ENCODE measurements at regions not wholly inside any gene's neighbourhood (a gene's known extent, or its start where the extent isn't known, plus 50 kb on each side); places are given as distances from the start of the nearest gene placed in this dataset.
"Not testable (repeated sequence)": the region's sequence is repeated elsewhere in the genome, so short reads cannot be mapped to it uniquely, and the experiment has no call there.

DNA sequence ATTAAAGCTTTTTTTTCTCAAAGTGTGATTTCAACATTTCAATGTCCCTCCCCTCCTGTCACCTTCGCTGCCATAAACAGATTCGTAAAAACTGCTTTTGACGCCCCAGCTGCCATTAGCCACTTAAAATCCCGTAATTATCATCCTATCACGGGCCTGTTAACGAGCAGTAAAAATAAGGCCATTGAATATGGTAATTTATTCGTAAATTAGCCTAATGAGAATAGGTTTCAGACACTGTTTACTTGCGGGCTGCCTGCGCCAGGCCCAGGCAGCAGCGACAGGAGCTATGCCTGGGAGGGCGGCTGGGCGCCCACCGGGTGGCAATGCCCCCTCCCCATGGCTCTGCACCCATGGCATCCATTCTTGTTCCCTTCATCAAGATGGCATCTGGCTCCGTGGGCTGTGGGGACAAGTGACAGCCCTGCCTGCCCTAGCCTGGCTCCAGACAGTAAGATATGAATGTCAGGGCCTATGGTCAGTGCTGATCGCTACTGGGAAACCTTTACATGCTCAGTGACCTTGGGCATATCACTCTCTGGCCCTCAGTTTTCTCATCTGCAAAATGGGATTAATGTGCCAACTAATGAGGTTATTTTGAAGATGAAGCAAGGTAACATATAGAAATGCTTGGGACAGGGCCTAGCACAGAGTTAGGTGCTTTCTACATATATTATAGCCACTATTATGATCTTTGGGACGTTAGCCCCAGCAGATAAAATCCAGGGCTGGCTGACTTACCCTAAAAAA, 500.8 kb downstream of the MN1 start:
- no peak for DNase-seq

DNA sequence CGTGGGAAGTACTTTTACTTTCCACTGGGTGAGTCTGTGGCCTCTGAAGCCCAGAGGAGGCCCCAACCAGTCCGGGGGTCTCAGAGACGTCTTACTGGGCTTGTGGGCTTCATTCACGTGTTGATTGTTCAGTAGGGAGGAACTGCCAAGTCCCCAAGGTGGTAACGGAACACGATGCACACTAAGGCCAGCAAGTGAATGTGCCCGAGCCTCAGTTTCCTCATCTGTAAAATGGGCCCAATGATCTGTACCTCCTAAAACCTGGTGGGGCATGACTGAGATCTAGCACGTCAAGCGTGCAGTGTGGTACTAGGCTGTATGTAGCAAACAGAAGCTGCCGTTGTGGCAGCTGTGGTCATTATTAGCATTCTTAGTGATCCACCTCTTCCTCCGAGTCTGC, 499.1 kb downstream of the MN1 start:
- DNase-seq = no peak

DNA sequence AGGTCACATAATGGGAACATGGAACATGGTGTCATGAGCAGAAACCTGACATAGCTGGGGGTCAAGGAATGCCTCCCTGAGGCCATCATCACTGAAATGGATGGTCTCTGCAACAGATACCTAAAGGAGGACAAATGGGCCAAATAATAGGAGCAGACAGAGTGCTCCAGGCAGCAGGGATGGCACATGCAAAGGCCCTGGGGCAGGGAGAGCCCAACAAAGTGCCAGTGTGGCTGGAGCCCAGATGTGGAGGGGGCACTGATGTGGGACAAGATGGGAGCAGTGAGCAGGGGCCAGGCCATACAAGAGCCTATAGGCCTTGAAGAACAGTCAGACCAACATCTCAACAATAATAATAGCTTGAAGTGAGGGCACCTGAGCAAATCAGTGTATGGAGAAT, 497.8 kb downstream of the MN1 start:
- no peak for DNase-seq

DNA sequence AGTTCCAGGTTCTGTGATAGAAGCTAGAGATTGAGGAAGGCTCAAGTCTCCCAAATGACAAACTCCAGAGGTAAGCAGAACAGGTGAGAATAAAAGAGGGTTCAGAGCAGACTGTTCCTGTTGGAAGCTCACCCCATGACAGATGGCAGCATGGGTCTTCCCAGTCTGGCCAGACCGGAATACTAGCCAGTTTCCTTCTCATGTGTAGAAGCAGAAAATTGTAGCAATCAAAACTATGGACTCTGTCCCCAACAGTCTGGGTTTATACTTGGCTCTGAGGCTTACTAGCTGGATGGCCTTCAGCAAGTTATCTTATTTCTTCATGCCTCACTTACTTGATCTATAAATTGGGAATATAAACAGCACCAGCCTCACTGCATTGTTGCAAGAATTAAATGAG, 494.8 kb downstream of the MN1 start:
- no peak for DNase-seq

DNA sequence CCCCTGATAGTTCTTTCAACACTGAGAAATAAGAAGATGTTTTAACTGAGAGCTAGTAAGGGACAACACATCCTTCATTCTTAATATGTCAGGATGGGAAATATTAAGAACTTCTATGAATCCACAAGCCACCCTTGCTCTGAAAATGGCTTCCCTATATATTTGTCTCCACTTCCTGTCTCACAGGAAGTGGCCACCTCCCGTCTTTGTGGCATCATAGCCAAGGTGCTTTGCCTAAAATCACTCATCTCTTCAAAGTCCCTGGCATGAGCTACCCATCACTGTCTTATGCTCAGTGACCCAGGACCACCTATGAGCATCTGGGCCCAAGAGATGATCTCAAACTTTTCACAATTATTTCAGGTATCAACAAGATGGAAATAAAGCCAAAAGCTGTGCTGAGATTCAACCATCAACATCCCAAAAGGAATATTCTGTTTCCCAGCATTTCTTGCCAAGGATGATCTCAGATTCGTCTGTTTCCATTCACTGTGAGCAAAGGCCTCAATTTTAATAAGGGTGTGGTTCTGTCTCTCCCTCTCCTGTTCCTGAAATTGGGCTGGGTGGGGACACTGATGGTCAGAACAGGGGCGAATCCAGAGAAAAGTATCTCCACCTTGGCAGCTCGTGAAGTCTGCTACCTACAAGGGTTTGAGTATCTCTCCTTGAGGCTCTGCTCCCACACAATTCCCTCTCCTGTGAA, 493.9 kb downstream of the MN1 start:
- no peak for DNase-seq

DNA sequence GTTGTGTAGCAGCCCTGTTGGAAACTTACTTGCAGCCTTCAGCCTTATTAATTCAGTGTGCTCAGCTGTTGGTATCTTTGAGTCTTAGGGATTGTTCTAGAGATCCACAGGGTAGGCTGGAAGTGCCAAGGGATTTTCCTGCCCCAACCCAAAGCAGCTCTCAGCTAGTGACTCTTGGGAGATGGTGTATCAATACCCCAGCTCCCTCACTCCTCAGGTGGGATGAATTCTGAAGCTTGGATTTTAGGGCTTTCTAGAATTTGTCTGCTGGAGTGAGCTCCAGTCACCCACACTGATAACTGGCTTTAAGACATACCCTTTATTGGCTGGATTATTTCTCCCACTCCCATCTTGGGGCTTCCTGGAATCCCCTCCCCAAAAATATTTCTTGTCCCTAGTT, 493.0 kb downstream of the MN1 start:
- DNase-seq = no peak

DNA sequence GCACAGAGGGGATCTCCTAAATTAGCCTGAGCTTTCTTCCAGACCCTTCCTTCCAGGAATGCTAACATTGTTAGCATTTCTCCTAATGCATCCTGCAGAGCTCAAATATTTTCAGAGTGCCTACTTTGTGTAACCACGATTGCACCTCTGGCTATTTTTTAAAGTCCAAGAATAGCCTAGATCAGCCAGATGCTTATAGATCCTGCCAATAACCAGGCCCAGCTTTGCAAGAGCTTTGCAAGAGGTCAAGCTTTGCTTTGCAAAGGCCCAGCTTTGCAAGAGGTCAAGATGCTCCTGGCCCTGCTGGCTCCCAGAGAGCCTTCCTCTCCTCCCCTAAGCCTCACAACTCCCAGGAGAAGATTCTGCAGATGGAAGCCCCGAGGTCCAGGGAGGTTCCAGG, 491.9 kb downstream of the MN1 start:
- DNase-seq = no peak

DNA sequence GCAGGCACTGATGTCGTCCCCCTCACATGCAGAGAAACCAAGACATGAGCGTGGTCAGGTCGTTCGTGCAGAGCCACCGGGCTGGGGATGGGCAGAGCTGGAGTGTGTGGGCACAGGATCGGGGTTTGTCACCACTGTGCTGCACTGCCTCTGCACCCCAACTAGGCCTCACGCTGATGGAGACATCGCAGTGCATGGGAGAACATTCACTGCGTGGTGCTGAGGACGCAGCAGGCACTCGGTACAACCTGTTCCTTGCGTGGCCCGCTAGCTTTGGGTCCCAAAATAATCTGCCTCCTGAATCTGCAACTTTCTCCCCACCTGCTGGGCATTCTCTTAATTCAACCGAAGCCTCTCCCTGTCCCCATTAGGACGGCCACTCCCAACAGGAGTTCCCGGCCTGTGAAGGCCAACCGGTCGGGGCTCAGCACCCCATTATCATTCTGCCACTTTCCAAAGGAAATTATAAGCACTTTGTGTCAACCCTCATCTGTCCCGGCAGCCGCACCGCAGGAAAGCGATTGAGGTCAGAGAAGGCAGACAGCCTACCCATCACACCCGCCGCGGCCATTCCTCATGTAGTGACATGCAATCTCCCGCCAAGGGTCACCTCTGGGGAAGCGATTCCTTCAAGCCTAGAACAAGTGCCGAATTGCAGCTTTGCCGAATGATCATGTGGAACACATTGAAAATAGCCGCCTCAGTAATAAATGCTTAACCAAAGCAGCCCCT, 490.4 kb downstream of the MN1 start:
- DNase-seq = no peak

DNA sequence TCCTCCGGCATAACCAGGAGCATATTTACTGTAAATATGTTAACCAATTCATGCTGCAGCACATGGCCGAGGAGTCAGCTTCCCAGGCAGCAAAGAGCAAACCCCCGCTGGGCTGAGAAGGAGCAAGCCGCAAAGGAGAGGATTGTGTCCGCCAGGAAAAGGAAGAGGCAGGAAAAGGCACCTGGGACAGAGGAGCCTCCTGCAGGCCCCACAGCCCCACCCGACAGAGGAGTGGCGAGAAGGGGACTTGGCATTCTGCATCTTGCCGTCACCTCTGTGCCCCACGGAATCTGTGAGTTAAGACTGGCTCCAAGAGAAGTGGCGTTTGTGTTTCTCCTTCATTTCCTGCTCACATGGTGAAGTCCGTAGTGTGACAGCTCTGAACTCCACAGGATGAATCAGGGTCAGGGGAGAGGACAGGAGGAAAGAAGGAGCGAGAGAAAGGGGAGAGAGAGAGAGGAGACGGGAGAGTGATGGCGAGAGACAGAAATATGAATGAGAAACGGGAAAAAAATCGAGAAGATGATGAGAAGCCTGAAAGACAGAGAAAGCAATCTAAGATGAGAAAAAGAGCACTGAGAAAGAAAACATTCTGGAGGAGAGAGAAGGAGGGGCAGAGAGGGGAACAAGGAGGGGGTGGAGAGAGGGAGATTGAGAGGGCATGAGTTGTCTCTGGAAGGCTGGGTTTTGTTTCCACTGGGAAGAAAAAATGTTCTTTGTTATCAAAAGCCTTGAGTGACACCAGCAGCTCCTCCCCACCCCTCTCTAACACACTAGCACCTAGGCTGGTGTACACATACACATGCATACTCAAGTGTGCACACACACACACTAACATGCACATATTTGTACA, 489.6 kb downstream of the MN1 start:
- no peak for DNase-seq

DNA sequence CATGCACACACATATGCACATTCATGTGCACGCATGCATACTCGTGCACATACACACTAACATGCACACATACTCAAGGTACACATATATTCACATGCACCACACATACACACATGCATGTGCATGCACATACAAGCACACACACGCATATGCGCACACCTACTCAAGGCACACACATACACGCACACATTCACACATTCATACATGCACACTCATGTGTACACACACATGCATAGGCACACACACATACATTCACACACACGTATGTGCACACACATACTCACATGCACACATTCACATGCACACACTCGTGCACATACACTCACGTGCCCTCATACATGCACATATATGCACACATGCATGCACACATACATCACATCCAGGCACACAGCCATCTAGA, 489.0 kb downstream of the MN1 start:
- DNase-seq = no peak

DNA sequence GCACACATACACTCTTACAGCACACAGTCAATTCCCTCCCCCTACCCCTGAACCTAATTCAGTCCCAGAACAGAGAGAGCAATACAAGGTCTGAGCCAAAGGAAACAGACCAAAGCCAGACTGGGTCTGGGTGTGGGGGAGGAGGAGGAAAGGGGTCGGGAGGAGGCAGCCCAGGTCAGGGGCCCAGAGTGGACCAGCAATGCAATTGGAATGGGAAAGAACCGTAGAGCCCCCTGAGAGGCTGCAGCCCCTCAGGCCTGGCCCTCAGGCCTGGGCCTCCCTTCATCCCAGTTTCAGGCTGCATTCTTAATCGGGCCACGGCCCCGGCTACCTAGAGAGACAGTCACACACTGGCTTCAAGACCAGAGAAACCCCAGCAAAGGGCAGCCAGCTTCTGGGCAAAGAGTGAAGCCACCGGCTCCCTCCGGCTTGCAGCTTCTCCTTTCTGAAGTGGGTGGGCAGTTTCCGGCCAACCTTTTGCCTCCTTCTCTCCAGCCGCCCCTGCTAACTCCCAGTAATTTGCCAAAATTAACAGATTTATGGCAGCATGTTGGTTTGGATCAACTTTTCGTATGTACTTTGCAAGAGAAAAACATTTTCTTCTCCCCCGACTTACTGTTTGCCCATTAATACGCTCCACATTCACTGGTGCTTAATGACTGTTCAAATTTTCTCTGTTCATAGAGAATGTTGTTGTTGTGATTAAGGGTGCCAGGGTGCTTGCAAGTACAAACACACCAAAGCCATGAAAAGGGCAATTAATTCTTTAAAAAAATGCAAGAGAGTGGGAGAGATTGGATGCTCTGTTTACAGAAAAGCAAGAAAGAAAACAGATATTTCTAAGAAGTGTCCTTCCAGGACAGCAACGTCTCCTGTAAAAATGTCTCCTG, 488.3 kb downstream of the MN1 start:
- no peak for DNase-seq

DNA sequence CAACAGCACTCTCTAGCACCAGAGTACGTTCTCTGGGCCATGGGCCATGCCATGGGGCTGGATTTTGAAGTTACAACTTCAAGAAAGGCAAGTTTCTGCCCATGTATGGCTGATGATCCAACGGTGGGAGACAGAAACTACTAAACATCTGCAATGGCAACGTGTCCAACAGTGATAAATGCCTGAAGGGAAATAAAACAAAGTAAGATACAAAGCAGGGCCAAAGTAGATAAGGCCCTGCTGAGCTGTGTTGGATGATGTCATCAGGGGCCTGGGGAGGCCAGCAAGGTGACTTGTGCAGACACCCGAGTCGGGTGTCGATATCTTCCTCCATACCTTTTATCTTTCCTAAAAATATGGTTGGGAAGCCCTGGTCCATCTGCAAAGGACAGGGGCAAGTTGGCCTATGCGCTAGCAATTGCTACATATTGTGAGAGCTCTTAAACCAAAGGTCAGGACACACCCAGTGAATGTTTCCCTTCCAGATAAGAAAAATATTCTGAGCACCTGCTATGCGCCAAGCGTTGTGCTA, 487.2 kb downstream of the MN1 start:
- no peak for DNase-seq

DNA sequence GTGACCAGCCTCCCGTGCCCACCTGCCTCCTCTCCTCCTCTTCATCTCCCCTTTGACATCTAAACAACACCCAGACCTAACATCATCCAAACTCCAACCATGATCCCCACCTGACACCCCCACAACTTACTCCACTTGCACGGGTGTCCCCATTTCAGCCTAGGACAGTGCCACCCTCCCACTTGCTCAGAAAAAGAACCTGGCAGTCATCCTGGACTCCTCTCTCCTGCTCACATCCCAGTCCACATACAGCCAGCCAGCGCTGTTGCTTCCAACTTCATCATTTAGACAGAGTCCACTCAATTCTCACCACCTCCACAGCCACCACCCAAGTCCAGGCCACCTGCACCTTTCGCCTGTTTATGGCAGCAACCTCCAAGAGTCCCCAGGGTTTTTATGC, 485.7 kb downstream of the MN1 start:
- DNase-seq = peak in 1 of 58 donors; percentile 31

DNA sequence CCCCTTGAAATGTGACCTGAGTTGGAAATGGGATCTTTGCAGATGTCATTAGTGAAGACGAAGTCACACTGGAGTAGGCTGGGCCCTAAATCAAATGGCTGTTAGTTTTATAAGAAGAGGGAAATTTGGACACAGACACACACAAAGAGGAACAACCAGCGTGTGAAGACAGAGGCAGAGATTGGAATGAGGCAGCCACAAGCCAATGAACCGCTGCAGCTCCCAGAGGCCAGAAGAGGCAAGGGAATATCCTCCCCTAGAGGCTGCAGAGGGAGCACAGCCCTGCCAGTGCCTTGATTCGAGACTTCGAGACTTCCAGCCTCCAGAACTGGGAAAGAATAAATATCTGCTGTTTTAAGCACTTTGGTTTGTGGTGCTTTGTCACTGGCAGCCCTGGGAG, 484.5 kb downstream of the MN1 start:
- DNase-seq = no peak

DNA sequence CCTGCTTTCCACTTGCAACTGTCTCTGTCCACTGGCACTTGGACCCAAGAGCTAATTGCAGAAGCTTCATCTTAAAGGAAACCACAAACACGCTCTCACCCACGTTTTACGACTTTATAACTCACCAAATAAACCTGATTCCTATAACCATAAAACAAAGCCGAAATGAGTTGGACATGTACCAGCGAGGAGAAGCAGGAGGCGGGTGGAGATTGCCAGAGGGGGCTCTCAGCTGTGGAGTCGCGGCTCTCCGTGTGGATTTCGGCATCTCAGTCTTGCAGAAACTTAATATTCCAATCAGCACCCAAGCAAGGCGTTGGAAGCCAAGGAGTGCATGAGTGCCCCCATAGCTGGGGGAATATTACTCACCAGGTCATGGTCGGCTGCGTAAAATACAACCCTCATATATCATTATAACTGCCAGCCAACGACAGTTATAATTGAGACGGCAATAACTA, 483.6 kb downstream of the MN1 start:
- DNase-seq = no peak

DNA sequence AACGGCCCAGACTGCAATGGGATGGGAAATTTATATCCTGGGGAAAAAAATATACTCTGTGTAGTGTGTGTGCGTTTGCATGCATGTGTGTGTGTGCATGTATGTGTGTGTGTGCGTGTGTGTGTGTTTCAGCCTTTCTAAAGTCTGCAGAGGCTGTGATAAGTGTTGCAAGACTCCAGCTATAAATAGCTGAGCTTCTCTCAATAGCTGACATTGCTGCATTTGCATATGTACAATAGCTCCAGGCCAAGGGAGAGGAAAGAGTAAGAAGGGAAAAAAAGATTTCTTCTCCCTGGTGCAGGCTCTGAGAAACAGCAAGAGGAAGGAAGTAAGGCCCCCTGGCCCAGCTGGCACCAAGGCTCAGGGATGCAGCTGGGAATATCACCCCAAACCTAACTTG, 483.0 kb downstream of the MN1 start:
- peak in 3 of 58 donors; percentile 18 to 28 (median 21) for DNase-seq

DNA sequence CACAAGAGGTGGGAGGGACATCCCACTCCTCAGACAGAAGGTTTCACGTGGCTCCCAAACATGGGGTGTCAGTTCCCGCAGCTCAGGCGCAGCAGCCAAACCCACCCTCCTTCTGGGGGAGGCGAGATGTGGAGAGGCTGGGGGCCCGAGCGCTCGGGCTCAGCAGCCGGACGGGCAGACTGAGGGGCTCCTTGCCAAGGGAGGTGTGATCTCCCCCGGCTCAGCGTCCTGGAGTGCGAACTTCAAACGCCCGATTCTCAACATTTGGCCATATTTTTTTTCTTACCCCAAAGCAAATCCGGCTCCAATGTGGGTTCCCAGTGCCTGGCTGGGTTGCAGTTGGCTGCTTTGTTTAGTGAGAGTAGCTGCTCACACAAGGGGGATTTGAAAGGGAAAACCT, 477.9 kb downstream of the MN1 start:
- peak in 1 of 58 donors; percentile 15 for DNase-seq

DNA sequence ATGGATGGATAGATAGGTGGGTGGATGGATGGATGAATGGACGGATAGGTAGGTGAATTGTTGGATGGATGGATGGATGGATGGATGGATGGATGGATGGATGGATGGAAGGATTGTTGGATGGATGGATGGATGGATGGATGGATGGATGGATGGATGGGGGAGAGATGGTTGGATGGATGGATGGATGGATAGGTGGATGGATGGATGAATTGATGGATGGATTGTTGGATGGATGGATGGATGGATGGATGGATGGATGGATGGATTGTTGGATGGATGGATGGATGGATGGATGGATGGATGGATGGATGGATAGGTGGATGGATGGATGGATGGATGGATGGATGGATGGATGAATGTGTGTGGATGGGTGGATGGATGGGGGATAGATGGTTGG, 476.6 kb downstream of the MN1 start:
- DNase-seq = not testable (repeated sequence)

DNA sequence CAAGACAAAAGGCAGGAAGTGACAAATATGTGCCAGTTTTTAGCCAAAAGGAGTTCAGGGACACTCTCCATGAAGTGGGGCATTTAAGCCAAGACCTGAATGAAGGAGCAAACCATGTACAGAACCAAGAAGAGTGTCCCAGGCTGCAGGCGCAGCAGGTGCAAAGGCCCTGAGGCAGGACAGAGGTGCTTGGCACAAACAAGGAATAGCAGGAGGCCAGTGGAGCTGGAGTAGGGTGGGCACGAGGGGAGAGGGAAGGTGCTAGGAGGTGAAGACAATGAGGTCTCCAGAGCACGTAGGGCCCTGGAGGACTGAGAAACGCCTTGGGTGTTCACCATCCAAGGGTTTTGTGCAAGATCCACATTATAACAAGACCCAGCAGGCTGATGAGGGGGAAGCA, 474.1 kb downstream of the MN1 start:
- no peak for DNase-seq
